KMS-11 (cell line): ENCODE measurements at regions not wholly inside any gene's neighbourhood (a gene's known extent, or its start where the extent isn't known, plus 50 kb on each side); places are given as distances from the start of the nearest gene placed in this dataset.

Source experiments
- H2AFZ ChIP-seq: fragments of 200-600 bp; sonication (generic); 2 replicates; pipeline ENCODE4 v1.6.1; 2016; ENCODE audit warnings: antibody characterized with exemption, mixed run types, low read depth
- H3K27ac ChIP-seq: fragments of 200-600 bp; sonication (generic); 2 replicates; pipeline ENCODE4 v1.6.1; 2016; ENCODE audit warnings: mild to moderate bottlenecking, mixed run types
- H3K27me3 ChIP-seq: fragments of 200-600 bp; sonication (generic); 2 replicates; pipeline ENCODE4 v1.6.1; 2017; ENCODE audit warnings: mild to moderate bottlenecking, low read depth, mixed run types, moderate library complexity; ENCODE audit not compliant: insufficient read depth
- H3K36me3 ChIP-seq: fragments of 200-600 bp; sonication (generic); 2 replicates; pipeline ENCODE4 v1.6.1; 2017; ENCODE audit warnings: mild to moderate bottlenecking, mixed run types; ENCODE audit not compliant: insufficient read depth
- H3K4me1 ChIP-seq: fragments of 200-600 bp; sonication (generic); 2 replicates; pipeline ENCODE4 v1.6.1; 2016; ENCODE audit warnings: mild to moderate bottlenecking, low read depth, mixed run types; ENCODE audit not compliant: poor library complexity, severe bottlenecking
- H3K4me2 ChIP-seq: fragments of 200-600 bp; sonication (generic); 2 replicates; pipeline ENCODE4 v1.7.0; 2016; ENCODE audit warnings: mild to moderate bottlenecking, mixed run types
- H3K4me3 ChIP-seq: fragments of 200-600 bp; sonication (generic); IDR thresholded peaks from 2 replicates; pipeline ENCODE4 v1.6.1; 2017; ENCODE audit warnings: low read depth, low read length, mixed read lengths; ENCODE audit not compliant: insufficient read depth
- H3K79me2 ChIP-seq: fragments of 200-600 bp; sonication (generic); 2 replicates; pipeline ENCODE4 v1.6.1; 2016; ENCODE audit warnings: low read depth, mixed run types; ENCODE audit not compliant: insufficient read depth
- H3K9ac ChIP-seq: fragments of 200-600 bp; sonication (generic); 2 replicates; pipeline ENCODE4 v1.6.1; 2016; ENCODE audit warnings: mild to moderate bottlenecking, mixed run types
- H4K20me1 ChIP-seq: fragments of 200-600 bp; sonication (generic); 2 replicates; pipeline ENCODE4 v1.6.1; 2016; ENCODE audit warnings: mild to moderate bottlenecking, mixed run types; ENCODE audit not compliant: insufficient read depth
- TF ChIP-seq, protein P1 (sequence below): fragments of 200-600 bp; sonication (generic); conservative IDR thresholded peaks from 2 replicates; pipeline ENCODE4 v1.6.1; 2017; ENCODE audit warnings: low read depth, mild to moderate bottlenecking, antibody characterized with exemption, low read length, moderate library complexity, mixed read lengths

DNA sequence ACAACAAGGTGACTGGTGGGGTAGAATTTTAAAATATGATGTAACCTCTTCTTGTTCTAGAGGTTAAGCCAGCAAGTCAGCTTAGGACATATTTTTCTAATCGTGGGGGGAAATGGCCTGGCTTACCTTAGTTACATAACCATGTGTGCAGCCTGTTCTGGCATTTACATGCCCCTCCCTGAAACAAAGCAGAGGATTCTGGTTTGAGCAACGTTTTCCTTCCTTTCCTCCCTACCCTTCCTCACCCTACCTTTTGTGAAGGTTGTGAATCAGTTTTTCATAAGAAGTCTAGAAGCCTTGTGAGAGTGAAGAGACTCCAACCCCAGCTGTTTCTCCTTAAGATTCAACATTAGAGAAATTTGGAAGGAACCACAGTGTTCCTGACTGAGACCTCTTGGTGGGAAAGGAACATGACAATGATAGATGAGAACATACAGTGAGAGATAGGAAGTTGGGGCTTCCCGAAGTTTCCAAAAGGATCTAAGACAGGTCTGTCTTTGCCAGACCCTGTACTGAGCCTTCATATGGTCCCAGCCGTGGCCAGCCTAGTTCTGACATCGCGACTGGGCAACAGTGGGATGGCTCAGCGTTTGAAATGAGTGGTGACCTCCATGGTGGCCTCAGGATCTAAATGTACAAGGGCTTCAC is 365.2 kb downstream of the SPATA31D1 start:
- H2AFZ ChIP-seq, result no peak overlapping the region
- no peaks in the 10 kb centered on the region for H4K20me1 ChIP-seq
- no peaks in the 10 kb centered on the region for H3K4me1 ChIP-seq
- H3K4me2 ChIP-seq, result no peak overlapping the region
- H3K36me3 ChIP-seq, result no peaks in the 10 kb centered on the region
- TF ChIP-seq, protein P1, sequence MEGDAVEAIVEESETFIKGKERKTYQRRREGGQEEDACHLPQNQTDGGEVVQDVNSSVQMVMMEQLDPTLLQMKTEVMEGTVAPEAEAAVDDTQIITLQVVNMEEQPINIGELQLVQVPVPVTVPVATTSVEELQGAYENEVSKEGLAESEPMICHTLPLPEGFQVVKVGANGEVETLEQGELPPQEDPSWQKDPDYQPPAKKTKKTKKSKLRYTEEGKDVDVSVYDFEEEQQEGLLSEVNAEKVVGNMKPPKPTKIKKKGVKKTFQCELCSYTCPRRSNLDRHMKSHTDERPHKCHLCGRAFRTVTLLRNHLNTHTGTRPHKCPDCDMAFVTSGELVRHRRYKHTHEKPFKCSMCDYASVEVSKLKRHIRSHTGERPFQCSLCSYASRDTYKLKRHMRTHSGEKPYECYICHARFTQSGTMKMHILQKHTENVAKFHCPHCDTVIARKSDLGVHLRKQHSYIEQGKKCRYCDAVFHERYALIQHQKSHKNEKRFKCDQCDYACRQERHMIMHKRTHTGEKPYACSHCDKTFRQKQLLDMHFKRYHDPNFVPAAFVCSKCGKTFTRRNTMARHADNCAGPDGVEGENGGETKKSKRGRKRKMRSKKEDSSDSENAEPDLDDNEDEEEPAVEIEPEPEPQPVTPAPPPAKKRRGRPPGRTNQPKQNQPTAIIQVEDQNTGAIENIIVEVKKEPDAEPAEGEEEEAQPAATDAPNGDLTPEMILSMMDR, result no peak
- no peak overlapping the region for H3K4me3 ChIP-seq
- no peaks in the 10 kb centered on the region for H3K79me2 ChIP-seq
- no peaks in the 10 kb centered on the region for H3K27me3 ChIP-seq
- H3K27ac ChIP-seq, result no peak overlapping the region
- H3K9ac ChIP-seq, result no peak overlapping the region

DNA sequence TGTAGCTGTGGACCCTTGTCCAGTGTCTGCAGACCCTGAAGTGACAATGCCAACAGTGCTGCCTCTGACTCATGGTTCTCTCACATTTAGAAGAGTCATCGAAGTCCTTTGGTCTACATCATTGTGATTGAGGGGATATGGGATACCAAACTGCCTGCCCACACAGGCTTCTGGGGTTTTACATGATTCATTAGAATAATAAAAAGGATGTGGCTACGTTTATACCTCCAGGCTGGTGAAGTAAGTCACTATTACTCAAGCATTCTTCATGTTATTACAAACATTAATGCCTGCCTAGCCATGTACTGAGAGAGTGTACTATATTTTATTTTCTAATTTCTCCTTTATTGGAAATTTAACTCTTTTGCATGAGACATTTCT is 365.7 kb downstream of the SPATA31D1 start:
- no peak overlapping the region for H3K27ac ChIP-seq

DNA sequence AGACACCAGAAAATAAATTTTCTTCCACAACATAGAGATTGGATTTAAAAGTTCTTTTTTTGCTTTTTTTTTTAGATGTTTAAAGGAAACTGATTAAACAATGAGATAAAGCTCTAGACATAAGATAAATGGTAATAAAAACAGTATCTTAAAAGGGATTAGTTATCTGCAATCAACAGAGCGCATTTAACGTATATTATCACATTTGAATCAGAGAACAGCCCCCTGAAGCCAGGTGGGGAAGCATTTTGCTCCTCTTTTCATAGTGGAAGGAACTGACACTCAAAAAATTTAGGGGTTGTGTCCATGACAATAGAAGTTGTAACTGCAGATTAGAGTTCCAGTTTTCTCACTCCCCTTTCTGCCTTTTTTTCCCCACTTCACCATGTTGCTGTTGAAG is 367.6 kb downstream of the SPATA31D1 start:
- Histone ChIP-seq H3K4me3 (no peak overlapping the region), H4K20me1 (no peaks in the 10 kb centered on the region), H3K27ac (no peak overlapping the region), H3K4me1 (no peaks in the 10 kb centered on the region), H2AFZ (no peak overlapping the region), H3K79me2 (no peaks in the 10 kb centered on the region), H3K9ac (no peak overlapping the region), H3K36me3 (no peaks in the 10 kb centered on the region), H3K27me3 (no peaks in the 10 kb centered on the region), H3K4me2 (no peak overlapping the region)
- TF ChIP-seq, protein P1, result no peak

More for the DNA sequence above, 365.7 kb downstream of the SPATA31D1 start:
- Histone ChIP-seq H3K79me2 (no peaks in the 10 kb centered on the region), H3K9ac (no peak overlapping the region), H3K4me2 (no peak overlapping the region), H2AFZ (no peak overlapping the region), H3K36me3 (no peaks in the 10 kb centered on the region), H4K20me1 (no peaks in the 10 kb centered on the region), H3K4me1 (no peaks in the 10 kb centered on the region), H3K4me3 (no peak overlapping the region), H3K27me3 (no peaks in the 10 kb centered on the region)
- TF ChIP-seq, protein P1, result no peak

- Histone ChIP-seq H3K36me3 (no peaks in the 10 kb centered on the region), H3K27me3 (no peaks in the 10 kb centered on the region), H3K4me2 (no peak overlapping the region), H3K4me1 (no peaks in the 10 kb centered on the region), H3K79me2 (no peaks in the 10 kb centered on the region), H3K27ac (no peak overlapping the region), H3K4me3 (no peak overlapping the region), H2AFZ (no peak overlapping the region), H4K20me1 (no peaks in the 10 kb centered on the region), H3K9ac (no peak overlapping the region)
- TF ChIP-seq, protein P1, result no peak
These were observed 368.3 kb downstream of the SPATA31D1 start for GRCh38 chr9:82356871-82357270.
